ENCODE measurements at regions not wholly inside any gene's neighbourhood (a gene's known extent, or its start where the extent isn't known, plus 50 kb on each side); places are given as distances from the start of the nearest gene placed in this dataset.

GRCh38 chr1:62993844-62994243 is 209.9 kb downstream of the ATG4C start:
- POLR2A ChIA-PET: no interaction called here

More at GRCh38 chr1:62993844-62994243, 209.9 kb downstream of the ATG4C start:
- TF ChIP-seq RAD21 (IDR thresholded peaks at IDR 0.05; ENCODE audit: insufficient read depth, low read depth, low read length): no peak
- no peak for TF ChIP-seq CBX5 (IDR thresholded peaks at IDR 0.05; ENCODE audit: low read depth)
- no peak for TF ChIP-seq SP1 (IDR thresholded peaks at IDR 0.05; ENCODE audit: low read depth, low read length)
- no peak for TF ChIP-seq SIN3A (IDR thresholded peaks at IDR 0.05; ENCODE audit: low read depth, low read length)
- TF ChIP-seq MYC (IDR thresholded peaks at IDR 0.05; ENCODE audit: insufficient read depth, insufficient read length, insufficient replicate concordance, low read length, severe bottlenecking): no peak
- no peak for TF ChIP-seq MTA3 (IDR thresholded peaks at IDR 0.05; ENCODE audit: borderline replicate concordance, low read length)
- no peak for TF ChIP-seq NRF1 (conservative IDR thresholded peaks at IDR 0.05; ENCODE audit: low read depth, low read length)
- no peak for TF ChIP-seq CREM (IDR thresholded peaks at IDR 0.05; ENCODE audit: low read depth)
- no peak for TF ChIP-seq MLLT1 (IDR thresholded peaks at IDR 0.05)
- TF ChIP-seq ELK1 (IDR thresholded peaks at IDR 0.05; ENCODE audit: low read depth, low read length): no peak
- no peak for TF ChIP-seq MEF2A (IDR thresholded peaks at IDR 0.05; ENCODE audit: insufficient read depth, low read depth, low read length)
- Histone ChIP-seq H3K4me2 (ENCODE audit: control insufficient read depth, insufficient read depth) (no peak overlapping the region), H4K20me1 (ENCODE audit: control insufficient read depth, insufficient read depth) (no peaks in the 10 kb centered on the region), H3K27ac (ENCODE audit: control insufficient read depth, insufficient read depth) (no peak overlapping the region), H3K9ac (ENCODE audit: control insufficient read depth, insufficient read depth, low read length) (no peak overlapping the region), H3K79me2 (ENCODE audit: control insufficient read depth, insufficient read depth, low read length) (no peaks in the 10 kb centered on the region), H2AFZ (ENCODE audit: control insufficient read depth, low read depth, low read length) (no peak overlapping the region), H3K4me1 (ENCODE audit: control insufficient read depth, insufficient read depth, low read length) (no peaks in the 10 kb centered on the region), H3K9me3 (replicated peaks; ENCODE audit: control insufficient read depth, insufficient read depth, low read length) (no peaks in the 10 kb centered on the region), H3K27me3 (replicated peaks in 1 of 2; ENCODE audit: control insufficient read depth in 2 of 2, insufficient read depth in 2 of 2, low read length in 1 of 2) (peaks cover 0 to 1% of the 10 kb centered on the region in 2 experiments; a peak in 2 of 4 replicates), H3K4me3 (no peak overlapping the region), H3K36me3 (ENCODE audit: control insufficient read depth in 2 of 2, insufficient read depth in 2 of 2, low read length in 1 of 2) (no peaks in the 10 kb centered on the region)
- SMC1A ChIA-PET (ENCODE audit: uncharacterized antibody, unreplicated experiment): interaction anchor here (0.6 kb wide), 1 partner anchor 86 kb away, joined by 3 read pairs; no protein-coding TSS in a partner anchor
- no TSS peak for BruUV-seq (replicated peaks)
- RAD21 ChIA-PET (ENCODE audit: unreplicated experiment): no interaction called here
- intact Hi-C loops (cut with micrococcal nuclease; ENCODE audit: unreplicated experiment): no loop called here
- FAIRE-seq (no peak), DNase-seq (ENCODE audit: low read depth, low spot score) (no peak), ATAC-seq (no peak)
- in situ Hi-C loops (cut with MboI): no loop called here
- 2% methylated on average over 5 of the region's 5 CpGs for WGBS (ENCODE audit: insufficient coverage, insufficient replicate concordance, low lambda C conversion rate, missing lambda C conversion rate)
- CTCF ChIA-PET: interaction anchor here (0.6 kb wide), 1 partner anchor 1073 kb away, joined by 3 read pairs; no protein-coding TSS in a partner anchor
